HG03457 (cell line): ENCODE measurements at regions not wholly inside any gene's neighbourhood (a gene's known extent, or its start where the extent isn't known, plus 50 kb on each side); places are given as distances from the start of the nearest gene placed in this dataset.

Source experiments
- ATAC-seq: cut with Tn5 transposase; IDR thresholded peaks from one replicate; pipeline ENCODE4 v1.9.1; 2021; ENCODE audit warnings: moderate number of reproducible peaks; ENCODE audit not compliant: unreplicated experiment

GRCh38 chr2:118525346-118525745, 322.1 kb downstream of the EN1 start:
- no peak for ATAC-seq

DNA sequence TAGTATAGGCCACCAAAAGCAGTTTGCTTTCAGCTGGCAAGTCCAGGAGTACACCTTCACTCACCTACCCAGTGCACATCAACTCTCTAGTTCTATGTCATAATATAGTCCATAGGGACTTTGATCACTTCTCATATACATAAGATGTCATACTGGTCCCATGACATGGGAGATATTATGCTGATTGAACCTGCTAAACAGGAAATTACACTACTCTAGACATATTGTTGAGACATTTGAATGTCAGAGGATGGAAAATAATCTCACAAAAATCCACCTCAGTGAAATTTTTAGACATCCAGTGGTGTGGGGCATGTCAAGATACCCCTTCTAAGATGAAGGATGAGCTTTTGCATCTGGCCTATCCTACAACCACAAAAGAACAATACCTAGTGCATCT, 322.5 kb downstream of the EN1 start:
- no peak for ATAC-seq

DNA sequence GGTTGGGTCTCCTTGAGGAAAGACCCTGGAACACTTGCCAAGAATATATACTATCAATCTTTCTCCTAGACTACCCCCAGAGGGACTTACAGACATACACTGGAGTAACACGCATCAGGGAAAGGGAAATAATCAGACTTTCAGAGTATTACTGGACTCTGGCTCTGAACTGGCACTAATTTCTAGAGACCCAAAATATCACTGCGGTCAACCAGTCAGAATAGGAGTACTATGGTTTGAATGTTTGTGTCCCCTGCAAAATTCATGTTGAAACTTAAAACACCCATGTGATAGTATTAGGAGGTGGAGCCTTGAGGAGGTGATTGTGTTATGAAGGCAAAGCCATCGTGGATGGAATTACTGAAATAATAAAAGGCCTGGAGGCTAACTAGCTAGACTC, 323.7 kb downstream of the EN1 start:
- ATAC-seq: no peak

DNA sequence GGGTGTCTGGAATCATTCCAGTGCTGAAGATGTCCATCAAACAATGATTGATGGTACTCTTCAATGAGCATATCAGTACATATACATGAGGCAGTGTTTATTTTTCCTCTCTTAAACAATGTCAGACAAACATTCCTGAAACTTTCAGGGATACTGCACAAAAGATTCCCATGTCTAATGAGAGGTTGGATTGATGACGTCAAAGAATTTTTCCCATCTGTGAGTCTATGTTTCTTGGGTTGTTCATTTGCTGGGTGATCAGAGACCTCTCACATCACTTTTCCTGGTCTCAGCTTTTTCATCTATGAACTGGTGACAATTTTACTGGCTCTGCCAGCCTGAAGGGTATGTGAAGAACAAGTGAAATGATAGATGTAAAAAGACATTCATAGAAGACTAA, 325.5 kb downstream of the EN1 start:
- no peak for ATAC-seq

DNA sequence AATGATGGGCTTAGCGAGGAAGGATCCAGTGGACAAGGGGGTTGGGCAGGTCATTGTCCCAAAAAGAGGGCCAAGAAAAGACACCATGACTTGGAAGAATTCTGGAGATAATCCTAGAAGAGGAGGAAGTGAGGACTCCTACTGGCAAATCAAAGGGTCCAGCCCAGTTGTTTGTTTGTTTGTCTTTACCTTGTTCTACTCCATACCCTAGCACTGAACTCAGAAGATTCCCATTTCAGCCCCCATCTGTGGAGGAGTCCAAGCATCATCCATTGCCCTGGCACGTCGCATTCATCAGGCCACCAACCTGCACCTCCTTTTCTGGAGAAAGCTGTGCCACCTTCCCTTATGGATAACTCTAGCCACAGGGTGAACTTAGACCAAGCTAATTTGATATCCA, 326.2 kb downstream of the EN1 start:
- no peak for ATAC-seq

GRCh38 chr2:118520246-118520645, 327.2 kb downstream of the EN1 start:
- no peak for ATAC-seq

DNA sequence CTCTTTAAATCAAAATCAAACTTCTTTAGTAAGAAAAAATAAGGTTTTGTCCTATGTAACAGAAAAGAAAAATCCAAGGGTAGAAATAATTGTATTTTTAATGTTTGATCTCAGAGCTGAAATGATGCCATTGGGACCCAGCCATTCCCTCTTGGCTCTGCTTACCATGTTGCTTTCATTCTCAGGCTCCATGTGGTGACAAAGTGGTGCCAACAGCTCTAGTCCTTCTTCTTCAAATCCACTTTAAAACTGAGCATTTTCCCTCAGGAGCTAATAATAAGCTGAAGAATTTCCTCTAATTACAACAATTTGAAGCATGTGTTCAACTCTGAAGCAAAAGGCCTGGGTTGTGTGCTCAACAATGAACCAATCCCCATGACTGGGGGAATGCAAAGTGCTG, 327.9 kb downstream of the EN1 start:
- no peak for ATAC-seq

GRCh38 chr2:118510807-118511206, 336.6 kb downstream of the EN1 start:
- ATAC-seq: no peak

GRCh38 chr2:118509319-118510004, 338.0 kb downstream of the EN1 start:
- ATAC-seq: no peak

- no peak for ATAC-seq
Observed at GRCh38 chr2:118508282-118508681, 339.2 kb downstream of the EN1 start.

- ATAC-seq: no peak
Observed at GRCh38 chr2:118505436-118505835, 342.0 kb downstream of the EN1 start.

- no peak for ATAC-seq
Observed at GRCh38 chr2:118502106-118502505, 345.3 kb downstream of the EN1 start.

DNA sequence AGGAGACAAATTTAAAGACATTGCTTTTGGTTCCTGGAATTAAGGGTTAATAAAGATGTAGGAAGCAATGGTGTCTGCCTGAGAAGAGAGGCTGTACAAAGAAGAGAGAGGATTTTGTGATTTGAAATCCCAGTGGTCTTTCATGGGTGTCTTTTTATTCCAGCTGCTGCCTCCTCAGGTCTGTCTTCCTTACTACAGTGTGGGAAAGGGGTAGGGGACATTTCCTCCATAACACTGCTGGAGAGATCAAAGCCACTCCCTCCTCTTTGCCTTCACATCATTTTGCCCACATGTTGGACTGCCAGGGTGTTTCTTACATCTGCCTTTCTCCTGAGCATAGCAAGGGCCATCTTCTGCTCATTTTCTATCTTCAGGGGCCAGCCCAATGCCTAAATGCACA, 348.5 kb downstream of the EN1 start:
- no peak for ATAC-seq

- ATAC-seq: no peak
Observed at GRCh38 chr2:118496870-118497611, 350.4 kb downstream of the EN1 start.

GRCh38 chr2:118496467-118496866, 351.0 kb downstream of the EN1 start:
- ATAC-seq: no peak

DNA sequence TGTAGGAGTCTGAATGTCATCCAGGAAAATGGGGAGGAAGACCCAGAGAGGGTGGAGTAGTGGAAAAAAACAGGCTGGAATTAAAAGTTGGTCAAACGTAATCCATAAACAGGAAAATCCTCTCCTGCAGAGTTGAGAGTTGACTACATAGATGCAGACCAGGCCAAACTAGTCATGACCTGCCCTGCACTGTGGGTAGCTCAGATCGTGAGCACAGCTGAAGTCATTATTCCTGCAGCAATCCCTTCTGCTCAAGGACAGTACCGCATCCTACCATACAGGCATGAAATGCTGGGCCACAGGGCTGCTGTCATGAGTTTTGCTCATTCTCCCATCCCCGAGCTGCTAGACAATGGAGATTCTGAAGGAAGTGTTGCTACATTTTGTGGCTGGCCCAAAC, 352.2 kb downstream of the EN1 start:
- no peak for ATAC-seq

DNA sequence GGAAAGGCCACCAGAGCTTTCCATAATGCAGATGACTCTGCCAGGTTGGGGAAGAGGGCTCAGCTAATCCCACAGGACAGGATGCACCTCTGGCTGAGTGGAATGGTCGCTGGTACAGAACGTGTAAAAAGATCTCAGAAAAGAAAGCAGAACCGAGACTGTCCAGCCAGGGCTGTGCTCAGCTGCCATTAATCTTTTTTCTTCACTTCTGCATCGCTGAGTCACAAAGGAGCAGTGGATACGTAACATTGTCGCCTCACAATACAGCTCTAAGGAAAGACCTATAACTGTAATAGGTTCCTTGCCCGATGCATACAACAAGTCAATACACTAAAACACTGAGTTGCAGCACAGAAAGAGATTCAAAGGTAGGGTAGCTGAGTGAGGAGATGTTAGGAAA, 354.2 kb downstream of the EN1 start:
- no peak for ATAC-seq

GRCh38 chr2:118492335-118492734, 355.1 kb downstream of the EN1 start:
- ATAC-seq: no peak

DNA sequence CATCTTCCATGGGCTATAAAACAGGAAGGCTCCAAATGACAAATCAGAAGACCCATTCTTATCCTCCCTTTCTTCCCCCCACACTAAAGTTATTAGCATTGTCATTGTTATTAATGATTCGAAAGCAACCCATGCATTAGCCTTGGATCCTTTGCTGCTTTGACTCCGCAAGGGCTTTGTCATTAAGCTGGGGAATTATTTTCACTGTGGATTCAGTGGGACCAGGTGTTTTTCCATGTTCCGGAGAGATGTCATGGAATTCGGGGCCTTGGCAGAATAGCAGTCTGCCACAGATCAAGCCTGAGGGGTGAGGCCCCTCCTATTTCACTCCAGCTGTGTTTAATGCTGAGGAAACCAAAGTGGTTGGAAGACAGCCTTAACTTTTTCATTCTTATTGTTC, 357.1 kb downstream of the EN1 start:
- no peak for ATAC-seq

DNA sequence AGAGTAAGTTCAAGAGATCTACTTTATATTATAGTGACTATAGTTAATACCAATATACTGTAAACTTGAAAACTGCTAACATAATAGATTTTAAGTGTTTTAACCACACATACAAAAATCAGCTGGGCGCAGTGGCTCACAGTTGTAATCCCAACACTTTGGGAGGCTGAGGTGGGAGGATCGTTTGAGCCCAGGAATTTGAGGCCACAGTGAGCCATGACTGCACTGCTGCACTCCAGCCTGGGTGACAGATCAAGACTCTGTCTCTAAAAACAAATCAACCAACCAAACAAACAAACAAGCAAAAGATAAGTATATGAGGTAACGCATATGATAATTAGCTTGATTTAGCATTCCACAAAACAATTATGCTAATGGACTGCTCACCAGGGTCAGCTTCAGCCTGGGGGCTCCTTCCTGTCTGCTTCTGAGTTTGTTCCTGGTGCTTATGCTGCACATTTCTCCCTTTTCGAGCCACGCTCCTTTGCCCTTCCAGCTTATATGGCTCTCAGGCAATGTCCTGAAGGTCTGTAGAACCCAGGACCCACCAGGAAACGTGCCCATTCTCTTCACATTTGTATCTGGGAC, 357.6 kb downstream of the EN1 start:
- ATAC-seq: no peak

- ATAC-seq: no peak
Observed at GRCh38 chr2:118481299-118481698, 366.1 kb downstream of the EN1 start.

- no peak for ATAC-seq
Observed at GRCh38 chr2:118479020-118479419, 368.4 kb downstream of the EN1 start.
